ENCODE measurements at regions not wholly inside any gene's neighbourhood (a gene's known extent, or its start where the extent isn't known, plus 50 kb on each side); places are given as distances from the start of the nearest gene placed in this dataset.

DNA sequence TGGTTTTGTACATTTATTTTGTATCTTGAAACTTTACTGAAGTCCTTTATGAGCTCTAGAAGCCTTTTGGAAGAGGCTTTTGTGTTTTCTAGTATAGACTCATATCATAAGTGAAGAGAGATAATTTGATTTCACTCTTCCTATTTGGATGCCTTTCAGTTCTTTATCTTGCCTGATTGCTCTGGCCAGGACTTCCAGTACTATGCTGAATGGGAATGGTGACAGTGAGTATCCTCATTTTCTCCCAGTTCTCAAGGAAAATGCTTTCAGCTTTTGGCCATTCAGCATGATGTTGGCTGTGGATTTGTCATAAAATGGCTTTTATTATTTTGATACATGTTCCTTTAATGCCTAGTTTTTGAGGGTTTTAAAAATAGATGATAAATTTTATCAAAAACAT is 1061.3 kb downstream of the STPG2 start:
- TF ChIP-seq EZH2 (IDR thresholded peaks at IDR 0.05; ENCODE audit: borderline replicate concordance, low read depth, low read length, poor library complexity, severe bottlenecking): no peak
- TF ChIP-seq, protein P1, sequence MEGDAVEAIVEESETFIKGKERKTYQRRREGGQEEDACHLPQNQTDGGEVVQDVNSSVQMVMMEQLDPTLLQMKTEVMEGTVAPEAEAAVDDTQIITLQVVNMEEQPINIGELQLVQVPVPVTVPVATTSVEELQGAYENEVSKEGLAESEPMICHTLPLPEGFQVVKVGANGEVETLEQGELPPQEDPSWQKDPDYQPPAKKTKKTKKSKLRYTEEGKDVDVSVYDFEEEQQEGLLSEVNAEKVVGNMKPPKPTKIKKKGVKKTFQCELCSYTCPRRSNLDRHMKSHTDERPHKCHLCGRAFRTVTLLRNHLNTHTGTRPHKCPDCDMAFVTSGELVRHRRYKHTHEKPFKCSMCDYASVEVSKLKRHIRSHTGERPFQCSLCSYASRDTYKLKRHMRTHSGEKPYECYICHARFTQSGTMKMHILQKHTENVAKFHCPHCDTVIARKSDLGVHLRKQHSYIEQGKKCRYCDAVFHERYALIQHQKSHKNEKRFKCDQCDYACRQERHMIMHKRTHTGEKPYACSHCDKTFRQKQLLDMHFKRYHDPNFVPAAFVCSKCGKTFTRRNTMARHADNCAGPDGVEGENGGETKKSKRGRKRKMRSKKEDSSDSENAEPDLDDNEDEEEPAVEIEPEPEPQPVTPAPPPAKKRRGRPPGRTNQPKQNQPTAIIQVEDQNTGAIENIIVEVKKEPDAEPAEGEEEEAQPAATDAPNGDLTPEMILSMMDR (conservative IDR thresholded peaks at IDR 0.05; ENCODE audit: low read depth, low read length): no peak

Measured in A673 (cell line).